SU-DHL-6 (cell line): ENCODE measurements at regions not wholly inside any gene's neighbourhood (a gene's known extent, or its start where the extent isn't known, plus 50 kb on each side); places are given as distances from the start of the nearest gene placed in this dataset.
A peak's percentile ranks its signal among the peaks of the same experiment; 100 is the strongest.

Experiments
- H2AFZ ChIP-seq: fragments of 200-600 bp; sonication (generic); 2 replicates; pipeline ENCODE4 v1.6.1; 2014; ENCODE audit warnings: low read depth, mild to moderate bottlenecking, moderate library complexity, mixed read lengths, antibody characterized with exemption, low read length; ENCODE audit not compliant: severe bottlenecking
- H3F3A ChIP-seq: fragments of 200-600 bp; shearing (Covaris generic); 2 replicates; pipeline ENCODE4 v1.6.0; 2016; ENCODE audit warnings: antibody characterized with exemption, mild to moderate bottlenecking; ENCODE audit not compliant: insufficient read depth
- H3K27ac ChIP-seq: fragments of 200-600 bp; sonication (generic); 2 replicates; pipeline ENCODE4 v1.5.1; 2016; ENCODE audit warnings: low read depth, mild to moderate bottlenecking, low read length, moderate library complexity, mixed read lengths
- H3K27me3 ChIP-seq: fragments of 200-600 bp; sonication (generic), shearing (Covaris generic); 2 replicates; pipeline ENCODE4 v1.6.0; 2014; ENCODE audit warnings: mild to moderate bottlenecking, low read length
- H3K36me3 ChIP-seq: fragments of 200-600 bp; sonication (generic); 2 replicates; pipeline ENCODE4 v1.6.1; 2014; ENCODE audit warnings: mild to moderate bottlenecking, low read length, mixed read lengths
- H3K4me2 ChIP-seq: fragments of 300-600, 200-600 bp; shearing (Covaris generic), sonication (generic); 2 replicates; pipeline ENCODE4 v1.6.0; 2014; ENCODE audit warnings: low read length, low read depth, mild to moderate bottlenecking; ENCODE audit not compliant: poor library complexity, severe bottlenecking
- H3K4me3 ChIP-seq: fragments of 200-600 bp; sonication (generic); 2 replicates; pipeline ENCODE4 v1.5.1; 2014; ENCODE audit warnings: antibody characterized with exemption, low read length, mild to moderate bottlenecking, mixed read lengths; ENCODE audit not compliant: insufficient read depth, poor library complexity, severe bottlenecking
- H3K79me2 ChIP-seq: fragments of 200-600 bp; sonication (generic); 2 replicates; pipeline ENCODE4 v1.6.1; 2014; ENCODE audit warnings: mild to moderate bottlenecking, low read length, moderate library complexity; ENCODE audit not compliant: insufficient read depth
- H3K9ac ChIP-seq: fragments of 200-600 bp; sonication (generic); 2 replicates; pipeline ENCODE4 v1.7.0; 2014; ENCODE audit warnings: mild to moderate bottlenecking, low read length
- H3K9me2 ChIP-seq: fragments of 200-600 bp; sonication (generic); replicated peaks from 2 replicates; pipeline ENCODE4 v1.6.1; 2014; ENCODE audit warnings: low read length; ENCODE audit not compliant: insufficient read depth
- H3K9me3 ChIP-seq: fragments of 200-600 bp; sonication (generic); 2 replicates; pipeline ENCODE4 v1.6.1; 2014; ENCODE audit warnings: low read length, mixed read lengths; ENCODE audit not compliant: insufficient read depth
- H4K20me1 ChIP-seq: fragments of 200-600 bp; sonication (generic); 2 replicates; pipeline ENCODE4 v1.6.1; 2014; ENCODE audit warnings: low read depth, mild to moderate bottlenecking, antibody characterized with exemption, low read length, moderate library complexity, mixed read lengths
- CTCF ChIP-seq: fragments of 200-600 bp; sonication (generic); IDR thresholded peaks from one replicate; pipeline ENCODE4 v1.5.1; 2017; ENCODE audit warnings: antibody characterized with exemption, mild to moderate bottlenecking, low read length, moderate library complexity; ENCODE audit not compliant: insufficient read depth, poor library complexity, severe bottlenecking
- EZH2phosphoT487 ChIP-seq: fragments of 200-600 bp; sonication (generic), shearing (Covaris generic); conservative IDR thresholded peaks from 2 replicates; pipeline ENCODE4 v1.6.1; 2018; ENCODE audit warnings: mild to moderate bottlenecking, antibody characterized with exemption, low read length, moderate library complexity, mixed read lengths

GRCh38 chr1:195550071-195550862 is 1058.0 kb downstream of the KCNT2 start:
- no peak overlapping the region for H3K4me2 ChIP-seq
- no peak overlapping the region for H3K9ac ChIP-seq
- no peaks in the 10 kb centered on the region for H3K36me3 ChIP-seq
- H4K20me1 ChIP-seq = no peaks in the 10 kb centered on the region
- no peaks in the 10 kb centered on the region for H3K9me2 ChIP-seq
- no peaks in the 10 kb centered on the region for H3K9me3 ChIP-seq
- H3F3A ChIP-seq = no peaks in the 10 kb centered on the region
- H3K27me3 ChIP-seq = no peaks in the 10 kb centered on the region
- H3K27ac ChIP-seq = no peak overlapping the region
- H3K4me3 ChIP-seq = no peak overlapping the region
- H3K79me2 ChIP-seq = no peaks in the 10 kb centered on the region
- TF ChIP-seq EZH2phosphoT487 (no peak), CTCF (no peak)
- H2AFZ ChIP-seq = no peak overlapping the region

- Histone ChIP-seq H3K4me3 (no peak overlapping the region), H3K9ac (no peak overlapping the region), H3K27ac (no peak overlapping the region), H3K9me2 (no peaks in the 10 kb centered on the region), H3F3A (no peaks in the 10 kb centered on the region), H3K36me3 (no peaks in the 10 kb centered on the region), H3K9me3 (no peaks in the 10 kb centered on the region), H3K27me3 (no peaks in the 10 kb centered on the region), H2AFZ (peak overlapping the region; percentile 47), H3K4me2 (no peak overlapping the region), H3K79me2 (no peaks in the 10 kb centered on the region), H4K20me1 (no peaks in the 10 kb centered on the region)
- TF ChIP-seq EZH2phosphoT487 = no peak
- no peak for TF ChIP-seq CTCF
Observed at GRCh38 chr1:195530961-195531360, 1077.3 kb downstream of the KCNT2 start.

- TF ChIP-seq EZH2phosphoT487 = no peak
- TF ChIP-seq CTCF = no peak
- H3K4me3 ChIP-seq = no peak overlapping the region
- H3K9me2 ChIP-seq = no peaks in the 10 kb centered on the region
Observed at GRCh38 chr1:195529881-195530280, 1078.4 kb downstream of the KCNT2 start.

More at GRCh38 chr1:195529881-195530280, 1078.4 kb downstream of the KCNT2 start:
- H3K36me3 ChIP-seq = no peaks in the 10 kb centered on the region
- no peaks in the 10 kb centered on the region for H3F3A ChIP-seq
- H3K79me2 ChIP-seq = no peaks in the 10 kb centered on the region
- H3K4me2 ChIP-seq = no peak overlapping the region
- no peak overlapping the region for H2AFZ ChIP-seq
- no peaks in the 10 kb centered on the region for H3K9me3 ChIP-seq
- H3K9ac ChIP-seq = no peak overlapping the region
- no peaks in the 10 kb centered on the region for H3K27me3 ChIP-seq
- H3K27ac ChIP-seq = no peak overlapping the region
- no peaks in the 10 kb centered on the region for H4K20me1 ChIP-seq
